OCI-LY1 (cell line): ENCODE measurements at regions not wholly inside any gene's neighbourhood (a gene's known extent, or its start where the extent isn't known, plus 50 kb on each side); places are given as distances from the start of the nearest gene placed in this dataset.

Experiments used
- H2AFZ ChIP-seq: fragments of 200-600 bp; sonication (generic), shearing (Covaris generic); 2 replicates; pipeline ENCODE4 v1.6.0; 2014; ENCODE audit warnings: antibody characterized with exemption, mild to moderate bottlenecking, low read length
- H3F3A ChIP-seq: fragments of 200-600 bp; sonication (generic), shearing (Covaris generic); 2 replicates; pipeline ENCODE4 v1.6.0; 2014; ENCODE audit warnings: mild to moderate bottlenecking, antibody characterized with exemption, low read length, moderate library complexity; ENCODE audit not compliant: insufficient read depth
- H3K27ac ChIP-seq: fragments of 200-600 bp; sonication (generic); 2 replicates; pipeline ENCODE4 v1.5.1; 2014; ENCODE audit warnings: low read length, mixed run types, mild to moderate bottlenecking, low read depth; ENCODE audit not compliant: poor library complexity, severe bottlenecking
- H3K27me3 ChIP-seq: fragments of 200-600 bp; sonication (generic); 2 replicates; pipeline ENCODE4 v1.6.0; 2014; ENCODE audit warnings: antibody characterized with exemption, mild to moderate bottlenecking, low read length, moderate library complexity; ENCODE audit not compliant: insufficient read depth
- H3K36me3 ChIP-seq: fragments of 200-600 bp; sonication (generic); 2 replicates; pipeline ENCODE4 v1.6.1; 2014; ENCODE audit warnings: mild to moderate bottlenecking, antibody characterized with exemption, low read length, moderate library complexity, mixed read lengths; ENCODE audit not compliant: insufficient read depth
- H3K4me1 ChIP-seq: fragments of 200-600 bp; sonication (generic); 2 replicates; pipeline ENCODE4 v1.5.1; 2014; ENCODE audit warnings: mild to moderate bottlenecking, low read length, moderate library complexity; ENCODE audit not compliant: insufficient read depth, severe bottlenecking
- H3K4me2 ChIP-seq: fragments of 200-600 bp; sonication (generic), shearing (Covaris generic); 2 replicates; pipeline ENCODE4 v1.6.1; 2014; ENCODE audit warnings: low read length
- H3K4me3 ChIP-seq: fragments of 200-600 bp; sonication (generic); 2 replicates; pipeline ENCODE4 v1.5.1; 2014; ENCODE audit warnings: low read length, low read depth, mild to moderate bottlenecking, mixed read lengths; ENCODE audit not compliant: poor library complexity, severe bottlenecking
- H3K79me2 ChIP-seq: fragments of 200-600 bp; shearing (Covaris generic); 2 replicates; pipeline ENCODE4 v1.6.1; 2016; ENCODE audit warnings: mixed run types, low read length, mixed read lengths; ENCODE audit not compliant: insufficient read depth
- H3K9ac ChIP-seq: fragments of 200-600 bp; sonication (generic), shearing (Covaris generic); 2 replicates; pipeline ENCODE4 v1.6.1; 2014; ENCODE audit warnings: mild to moderate bottlenecking, low read length, mixed read lengths
- H3K9me2 ChIP-seq: fragments of 200-600 bp; sonication (generic), shearing (Covaris generic); 2 replicates; pipeline ENCODE4 v1.6.1; 2014; ENCODE audit warnings: low read depth, mild to moderate bottlenecking, low read length, mixed read lengths
- H3K9me3 ChIP-seq: fragments of 200-600 bp; shearing (Covaris generic); 2 replicates; pipeline ENCODE4 v1.6.1; 2014; ENCODE audit warnings: low read length, mixed read lengths
- H4K20me1 ChIP-seq: fragments of 200-600 bp; sonication (generic), shearing (Covaris generic); 2 replicates; pipeline ENCODE4 v1.6.0; 2016; ENCODE audit warnings: mild to moderate bottlenecking, low read length; ENCODE audit not compliant: insufficient read depth
- CTCF ChIP-seq: fragments of 200-600 bp; sonication (generic), shearing (Covaris generic); IDR thresholded peaks from 2 replicates; pipeline ENCODE4 v1.5.1; 2017; ENCODE audit warnings: mild to moderate bottlenecking, antibody characterized with exemption, low read length, moderate library complexity, mixed read lengths
- EZH2 ChIP-seq: fragments of 200-600 bp; sonication (generic), shearing (Covaris generic); IDR thresholded peaks from 2 replicates; pipeline ENCODE4 v1.8.0; 2017; ENCODE audit warnings: borderline replicate concordance, mixed run types, mild to moderate bottlenecking, antibody characterized with exemption, low read length, moderate library complexity, mixed read lengths

GRCh38 chr17:13784434-13785095 is 182.8 kb upstream of the HS3ST3A1 start:
- H3K9me3 ChIP-seq = no peaks in the 10 kb centered on the region
- H3K4me1 ChIP-seq = no peaks in the 10 kb centered on the region
- H3K4me2 ChIP-seq = no peak overlapping the region
- H4K20me1 ChIP-seq = no peaks in the 10 kb centered on the region
- no peaks in the 10 kb centered on the region for H3K9me2 ChIP-seq
- TF ChIP-seq CTCF (no peak), EZH2 (no peak)
- no peaks in the 10 kb centered on the region for H3K36me3 ChIP-seq
- H2AFZ ChIP-seq = no peak overlapping the region
- no peak overlapping the region for H3K4me3 ChIP-seq
- H3K9ac ChIP-seq = no peak overlapping the region
- H3F3A ChIP-seq = no peaks in the 10 kb centered on the region
- no peaks in the 10 kb centered on the region for H3K79me2 ChIP-seq
- H3K27me3 ChIP-seq = no peaks in the 10 kb centered on the region
- no peak overlapping the region for H3K27ac ChIP-seq

- Histone ChIP-seq H3F3A (no peaks in the 10 kb centered on the region), H3K27ac (no peak overlapping the region), H3K27me3 (no peaks in the 10 kb centered on the region), H3K36me3 (no peaks in the 10 kb centered on the region), H3K4me1 (no peaks in the 10 kb centered on the region), H3K4me3 (no peak overlapping the region), H3K9me3 (no peaks in the 10 kb centered on the region), H3K79me2 (no peaks in the 10 kb centered on the region), H3K4me2 (no peak overlapping the region), H3K9ac (no peak overlapping the region), H3K9me2 (no peaks in the 10 kb centered on the region), H2AFZ (no peak overlapping the region), H4K20me1 (no peaks in the 10 kb centered on the region)
- no peak for TF ChIP-seq EZH2
- no peak for TF ChIP-seq CTCF
Observed at GRCh38 chr17:13785981-13786598, 184.4 kb upstream of the HS3ST3A1 start.

GRCh38 chr17:13787636-13788035 is 185.9 kb upstream of the HS3ST3A1 start:
- no peaks in the 10 kb centered on the region for H3K9me2 ChIP-seq
- H3F3A ChIP-seq = no peaks in the 10 kb centered on the region
- no peaks in the 10 kb centered on the region for H3K36me3 ChIP-seq
- no peaks in the 10 kb centered on the region for H3K4me1 ChIP-seq
- TF ChIP-seq CTCF (no peak), EZH2 (no peak)
- H3K79me2 ChIP-seq = no peaks in the 10 kb centered on the region
- no peaks in the 10 kb centered on the region for H4K20me1 ChIP-seq
- no peak overlapping the region for H3K27ac ChIP-seq
- H3K9ac ChIP-seq = no peak overlapping the region
- H2AFZ ChIP-seq = no peak overlapping the region
- no peak overlapping the region for H3K4me2 ChIP-seq
- H3K9me3 ChIP-seq = no peaks in the 10 kb centered on the region
- H3K27me3 ChIP-seq = no peaks in the 10 kb centered on the region
- H3K4me3 ChIP-seq = no peak overlapping the region
